Activated T-cell treated with anti-CD3 and anti-CD28 coated beads, Interleukin-2, amount 50 U/mL, for 4 hours (primary cell): ENCODE measurements at regions not wholly inside any gene's neighbourhood (a gene's known extent, or its start where the extent isn't known, plus 50 kb on each side); places are given as distances from the start of the nearest gene placed in this dataset.
"Not testable (repeated sequence)": the region's sequence is repeated elsewhere in the genome, so short reads cannot be mapped to it uniquely, and the experiment has no call there.

Experiments used
- ATAC-seq, 2 donors: fragments of 200-7000 bp; cut with Tn5 transposase; one replicate each; pipeline ENCODE4 v1.10.0; 2021
- DNase-seq: peaks from one replicate; pipeline ENCODE4 v3.0.0-alpha.2; 2020
- H3K27me3 Mint-ChIP-seq: one replicate; pipeline ENCODE4 v1.8.0; 2021; ENCODE audit warnings: low read depth, mixed read lengths
- H3K36me3 Mint-ChIP-seq: one replicate; pipeline ENCODE4 v1.8.0; 2022; ENCODE audit warnings: mixed read lengths; ENCODE audit not compliant: insufficient read depth
- H3K4me1 Mint-ChIP-seq: one replicate; pipeline ENCODE4 v1.8.0; 2021; ENCODE audit warnings: low read depth, mixed read lengths
- H3K4me3 Mint-ChIP-seq: one replicate; pipeline ENCODE4 v1.8.0; 2021; ENCODE audit warnings: mild to moderate bottlenecking, moderate library complexity, mixed read lengths
- H3K9me3 Mint-ChIP-seq: one replicate; pipeline ENCODE4 v1.8.0; 2021; ENCODE audit warnings: mixed read lengths

DNA sequence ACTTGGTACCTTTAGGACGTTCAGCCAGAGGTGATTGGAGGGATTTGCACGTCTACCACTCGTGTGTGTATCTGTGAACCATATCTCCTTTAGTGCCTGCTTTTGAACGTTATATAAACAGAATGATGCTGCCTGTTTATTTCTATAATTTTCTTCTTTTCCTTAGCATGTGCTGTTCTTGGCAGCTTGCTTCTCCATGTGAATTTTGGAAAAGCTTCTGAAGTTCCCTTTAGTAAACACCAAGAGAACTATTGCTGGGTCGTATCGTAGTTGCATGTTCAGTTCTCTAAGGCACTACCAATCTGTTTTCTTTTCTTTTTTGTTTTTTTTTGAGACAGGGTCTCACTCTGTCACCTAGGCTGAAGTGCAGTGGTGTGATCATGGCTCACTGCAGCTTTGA is 73.8 kb upstream of the FANCC start:
- not testable (repeated sequence) for H3K9me3 Mint-ChIP-seq, H3K27me3 Mint-ChIP-seq, H3K36me3 Mint-ChIP-seq, H3K4me3 Mint-ChIP-seq, ATAC-seq, H3K4me1 Mint-ChIP-seq, DNase-seq

DNA sequence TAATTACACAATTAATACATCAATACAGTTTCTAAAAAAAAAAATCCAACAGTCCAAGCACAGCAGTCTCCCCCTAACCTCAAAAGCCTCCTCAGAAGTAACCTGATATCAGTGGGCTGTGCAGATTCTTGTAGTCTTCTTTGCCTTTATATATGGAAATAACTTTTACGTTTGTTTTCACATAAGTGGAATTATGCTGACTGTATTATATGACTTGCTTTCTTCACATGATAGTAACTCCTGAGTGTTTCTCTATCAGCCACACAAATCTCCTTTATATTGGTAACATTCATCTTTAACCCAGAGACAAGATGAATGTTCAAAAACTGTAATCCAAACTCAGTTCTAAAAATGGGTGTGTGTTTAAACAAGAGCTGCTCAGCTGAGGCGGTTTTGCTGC is 71.9 kb upstream of the FANCC start:
- Mint-ChIP-seq H3K27me3 (peaks cover 5% of the 10 kb centered on the region), H3K9me3 (no peaks in the 10 kb centered on the region), H3K4me3 (no peak overlapping the region), H3K4me1 (no peaks in the 10 kb centered on the region), H3K36me3 (no peaks in the 10 kb centered on the region)
- DNase-seq = no peak
- ATAC-seq = no peak

DNA sequence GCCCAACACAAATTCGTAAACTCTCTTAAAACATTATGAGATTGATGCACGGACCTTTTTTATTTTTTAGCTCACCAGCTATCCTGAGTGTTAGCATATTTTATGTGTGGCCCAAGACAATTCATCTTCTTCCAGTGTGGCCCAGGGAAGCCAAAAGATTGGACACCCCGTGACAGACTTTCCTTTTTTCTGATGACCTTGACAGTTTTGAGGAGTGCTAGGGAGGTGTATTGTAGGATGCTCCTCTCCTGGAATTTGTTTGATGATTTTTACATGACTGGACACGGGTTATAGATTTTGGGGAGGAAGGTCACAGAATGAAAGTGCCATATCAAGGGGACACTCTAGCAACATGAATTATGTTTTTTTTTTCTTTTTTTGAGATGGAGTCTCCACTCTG is 69.3 kb upstream of the FANCC start:
- no peak overlapping the region for H3K4me3 Mint-ChIP-seq
- H3K4me1 Mint-ChIP-seq = no peaks in the 10 kb centered on the region
- no peaks in the 10 kb centered on the region for H3K36me3 Mint-ChIP-seq
- ATAC-seq (no peak), DNase-seq (no peak)
- H3K27me3 Mint-ChIP-seq = peaks cover 15% of the 10 kb centered on the region
- H3K9me3 Mint-ChIP-seq = no peaks in the 10 kb centered on the region

- Mint-ChIP-seq H3K4me3 (no peak overlapping the region), H3K27me3 (peaks cover 21% of the 10 kb centered on the region), H3K4me1 (no peaks in the 10 kb centered on the region), H3K36me3 (no peaks in the 10 kb centered on the region), H3K9me3 (no peaks in the 10 kb centered on the region)
- ATAC-seq = no peak
- no peak for DNase-seq
These were observed 68.0 kb upstream of the FANCC start for GRCh38 chr9:95385521-95385920.

- Mint-ChIP-seq H3K9me3 (no peaks in the 10 kb centered on the region), H3K27me3 (peaks cover 27% of the 10 kb centered on the region), H3K36me3 (no peaks in the 10 kb centered on the region), H3K4me3 (no peak overlapping the region), H3K4me1 (peaks cover 4% of the 10 kb centered on the region)
- no peak for ATAC-seq
- no peak for DNase-seq
These were observed 66.3 kb upstream of the FANCC start for GRCh38 chr9:95383845-95384244.

DNA sequence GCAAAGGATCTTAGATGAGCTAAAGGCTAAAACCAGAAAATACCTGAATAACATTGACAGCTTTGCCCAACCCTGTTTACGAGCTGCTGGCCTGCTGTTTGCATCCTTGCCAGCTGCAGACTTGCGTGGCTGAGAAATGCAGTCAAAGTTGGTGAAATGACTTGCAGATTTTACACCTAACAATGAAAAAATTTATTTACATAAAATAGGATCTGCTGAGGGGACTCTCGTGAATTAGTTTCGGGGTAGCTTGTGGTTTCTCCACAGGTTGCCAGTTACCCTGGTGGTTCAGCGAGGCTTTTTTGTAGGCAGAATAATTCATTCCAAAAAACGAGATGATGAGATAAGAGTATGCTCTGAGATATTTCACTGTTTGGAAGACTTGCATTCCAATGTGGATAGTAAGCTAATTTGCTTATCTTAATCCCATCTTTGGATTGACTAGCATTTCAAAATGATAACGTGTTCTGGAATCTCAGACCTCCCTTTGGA is 65.7 kb upstream of the FANCC start:
- no peak for DNase-seq
- H3K4me1 Mint-ChIP-seq = peaks cover 4% of the 10 kb centered on the region
- ATAC-seq = no peak
- H3K27me3 Mint-ChIP-seq = peaks cover 27% of the 10 kb centered on the region
- no peaks in the 10 kb centered on the region for H3K9me3 Mint-ChIP-seq
- no peak overlapping the region for H3K4me3 Mint-ChIP-seq
- H3K36me3 Mint-ChIP-seq = no peaks in the 10 kb centered on the region

DNA sequence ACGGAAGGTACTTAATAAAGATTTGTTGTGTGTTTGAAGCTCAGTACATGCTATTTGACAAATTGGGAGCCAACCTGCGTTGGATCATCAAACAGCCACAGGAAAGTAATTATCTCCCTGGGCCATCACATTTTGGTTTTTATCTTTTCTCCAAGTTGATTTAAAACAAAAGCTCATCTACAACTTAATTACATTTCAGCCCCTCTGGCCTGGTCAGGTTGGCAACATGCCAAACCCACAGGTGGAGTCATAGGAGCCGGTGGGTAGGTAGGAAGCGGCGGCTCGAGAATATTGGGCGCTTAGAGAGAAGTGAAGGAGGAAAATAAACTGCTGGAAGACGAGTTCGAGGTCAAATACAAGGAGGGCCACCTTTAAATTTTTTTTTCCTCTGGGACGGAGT is 64.9 kb upstream of the FANCC start:
- H3K36me3 Mint-ChIP-seq = no peaks in the 10 kb centered on the region
- H3K4me1 Mint-ChIP-seq = peaks cover 4% of the 10 kb centered on the region
- H3K9me3 Mint-ChIP-seq = no peaks in the 10 kb centered on the region
- peaks cover 32% of the 10 kb centered on the region for H3K27me3 Mint-ChIP-seq
- DNase-seq (no peak), ATAC-seq (no peak)
- H3K4me3 Mint-ChIP-seq = no peak overlapping the region

GRCh38 chr9:95381221-95381620 is 63.7 kb upstream of the FANCC start:
- Mint-ChIP-seq H3K27me3 (peaks cover 41% of the 10 kb centered on the region), H3K9me3 (no peaks in the 10 kb centered on the region), H3K4me3 (no peak overlapping the region), H3K4me1 (peaks cover 4% of the 10 kb centered on the region), H3K36me3 (no peaks in the 10 kb centered on the region)
- ATAC-seq (no peak), DNase-seq (no peak)

- DNase-seq (peak; percentile 12), ATAC-seq (no peak)
- Mint-ChIP-seq H3K36me3 (no peaks in the 10 kb centered on the region), H3K9me3 (no peaks in the 10 kb centered on the region), H3K27me3 (peaks cover 46% of the 10 kb centered on the region), H3K4me3 (no peak overlapping the region), H3K4me1 (peaks cover 4% of the 10 kb centered on the region)
These were observed 62.1 kb upstream of the FANCC start for GRCh38 chr9:95379630-95380029.

GRCh38 chr9:95373782-95374487 is 56.4 kb upstream of the FANCC start:
- Mint-ChIP-seq H3K36me3 (no peaks in the 10 kb centered on the region), H3K4me3 (no peak overlapping the region), H3K27me3 (peaks cover 33% of the 10 kb centered on the region), H3K4me1 (no peaks in the 10 kb centered on the region), H3K9me3 (no peaks in the 10 kb centered on the region)
- ATAC-seq (no peak), DNase-seq (no peak)

- ATAC-seq = no peak
- Mint-ChIP-seq H3K4me3 (no peak overlapping the region), H3K4me1 (no peaks in the 10 kb centered on the region), H3K27me3 (peaks cover 38% of the 10 kb centered on the region), H3K9me3 (no peaks in the 10 kb centered on the region), H3K36me3 (no peaks in the 10 kb centered on the region)
- DNase-seq = no peak
These were observed 55.7 kb upstream of the FANCC start for GRCh38 chr9:95373069-95373681.

DNA sequence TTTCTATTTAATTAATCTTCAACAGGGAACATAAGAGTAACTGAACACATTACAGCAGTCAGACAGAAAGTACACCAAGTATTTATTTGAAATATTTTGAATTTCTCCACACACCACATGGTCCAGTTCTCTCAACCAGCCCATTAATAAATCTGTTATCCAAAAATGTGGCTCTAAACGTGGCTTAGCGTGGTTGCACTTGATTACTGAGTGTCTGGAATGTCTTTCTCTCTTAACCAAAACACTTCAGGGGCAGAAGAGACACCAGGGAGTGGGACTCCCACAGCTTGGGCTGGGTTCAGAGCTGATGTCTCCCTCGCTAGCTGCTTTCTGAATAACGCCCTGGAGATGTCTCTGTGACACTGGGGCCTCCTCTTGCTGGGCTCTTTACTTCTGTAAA is 52.6 kb upstream of the FANCC start:
- Mint-ChIP-seq H3K27me3 (peaks cover 24% of the 10 kb centered on the region), H3K9me3 (no peaks in the 10 kb centered on the region), H3K4me3 (no peak overlapping the region), H3K36me3 (no peaks in the 10 kb centered on the region), H3K4me1 (no peaks in the 10 kb centered on the region)
- no peak for ATAC-seq
- no peak for DNase-seq

DNA sequence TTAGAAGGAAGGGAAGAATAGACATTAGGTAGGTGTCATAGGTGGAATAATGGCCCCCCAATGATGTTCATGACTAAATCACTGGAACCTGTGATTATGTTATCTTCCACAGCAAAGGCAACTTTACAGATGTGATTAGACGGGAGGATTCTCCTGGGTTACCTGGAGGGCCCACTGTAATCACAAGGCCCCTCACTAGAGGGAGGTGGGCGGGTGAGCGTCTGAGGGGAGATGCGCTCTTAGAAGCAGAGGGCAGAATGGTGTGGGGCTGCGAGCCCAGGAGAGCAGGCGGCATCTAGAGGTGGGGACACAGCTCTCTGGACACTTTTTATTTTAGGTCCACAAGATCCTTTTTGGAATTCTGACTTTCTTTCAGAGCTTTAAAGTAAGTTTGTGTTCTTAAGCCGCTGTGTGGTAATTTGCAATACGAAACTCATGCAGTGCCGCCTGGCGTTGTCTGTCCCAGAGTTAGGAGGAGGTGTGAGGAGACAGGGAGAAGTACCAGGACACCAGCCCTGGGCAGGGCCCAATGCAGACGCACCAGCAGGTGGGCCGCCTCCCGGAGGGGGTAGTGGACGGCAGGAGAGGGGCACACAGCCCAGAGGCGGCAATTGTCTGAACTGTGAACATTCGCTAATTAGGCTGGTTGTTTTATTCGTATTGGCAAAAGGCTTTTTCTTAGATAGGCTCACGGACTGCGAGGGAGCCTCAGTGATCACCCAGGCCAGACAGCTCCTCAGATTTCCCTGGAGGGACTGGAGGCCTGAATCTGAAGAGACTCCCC is 51.1 kb upstream of the FANCC start:
- Mint-ChIP-seq H3K36me3 (no peaks in the 10 kb centered on the region), H3K9me3 (no peaks in the 10 kb centered on the region), H3K4me3 (no peak overlapping the region), H3K27me3 (peaks cover 25% of the 10 kb centered on the region), H3K4me1 (no peaks in the 10 kb centered on the region)
- ATAC-seq (no peak), DNase-seq (no peak)
